HCT116 (cell line): ENCODE measurements at regions not wholly inside any gene's neighbourhood (a gene's known extent, or its start where the extent isn't known, plus 50 kb on each side); places are given as distances from the start of the nearest gene placed in this dataset.

Source experiments
- ATAC-seq: fragments of 200-7000 bp; cut with Tn5 transposase; 2 replicates; pipeline ENCODE4 v1.9.1; 2020; ENCODE audit warnings: mild to moderate bottlenecking, moderate library complexity
- BruUV-seq: library from RNA; stranded (reverse); fragments of 400-500 nt; replicated peaks from 2 replicates; lab custom pipeline; 2021; lab: Mats Ljungman, UMichigan
- CTCF ChIA-PET: fragments of 300-600 bp; sonication (Branson Sonifier 250); formaldehyde crosslinking; loops from one replicate; lab custom pipeline; 2021; ENCODE audit warnings: antibody characterized with exemption; lab: Charles Lee
- POLR2A ChIA-PET: fragments of 300-600, 350-600 bp; sonication (Branson Sonifier 250); formaldehyde crosslinking; loops from one replicate; lab custom pipeline; 2021; ENCODE audit warnings: antibody characterized with exemption; lab: Charles Lee
- RAD21 ChIA-PET, 2 experiments: fragments of 300-600 bp; sonication (Branson Sonifier 250); formaldehyde crosslinking; loops; one replicate each; lab custom pipeline; 2023; ENCODE audit warnings: low total read pairs in 2 of 2; ENCODE audit not compliant: uncharacterized antibody in 2 of 2, unreplicated experiment in 2 of 2, low non-redundant PET in 1 of 2; lab: Charles Lee
- DNase-seq: peaks from one replicate; pipeline ENCODE4 v3.0.0-alpha.2; 2010; ENCODE audit warnings: low read depth, low spot score
- H2AFZ ChIP-seq: fragments of 200-600 bp; shearing (Covaris generic), sonication (generic); 2 replicates; pipeline ENCODE4 v1.6.1; 2017; ENCODE audit warnings: low read depth, mixed run types, mixed read lengths, antibody characterized with exemption, low read length; ENCODE audit not compliant: poor library complexity, severe bottlenecking
- H3K27ac ChIP-seq: 2 replicates; pipeline ENCODE4 v1.5.1; 2012; ENCODE audit warnings: low read depth, low read length
- H3K27me3 ChIP-seq: fragments of 200-600 bp; sonication (generic); 2 replicates; pipeline ENCODE4 v1.6.1; 2016; ENCODE audit warnings: mixed run types, low read length, mixed read lengths; ENCODE audit not compliant: insufficient read depth
- H3K36me3 ChIP-seq, 2 experiments: fragments of 200-500 bp in 1 of 2; fragments of 200-600 bp in 1 of 2; sonication (Bioruptor generic) in 1 of 2; sonication (generic) in 1 of 2; 2 replicates each; pipeline versions ENCODE4 v1.5.1 to v1.6.1; 2014 to 2016; ENCODE audit warnings: low read length in 2 of 2, inconsistent platforms in 1 of 2, mixed read lengths in 1 of 2, mixed run types in 1 of 2; ENCODE audit not compliant: insufficient read depth in 2 of 2, control insufficient read depth in 1 of 2
- H3K4me1 ChIP-seq, 2 experiments: fragments of 200-600 bp in 1 of 2; sonication (generic) in 1 of 2; 2 replicates each; pipeline versions ENCODE4 v1.5.1 to v1.6.1; 2012 to 2017; ENCODE audit warnings: low read length in 2 of 2, inconsistent platforms in 1 of 2, mild to moderate bottlenecking in 1 of 2, mixed read lengths in 1 of 2, mixed run types in 1 of 2, moderate library complexity in 1 of 2; ENCODE audit not compliant: insufficient read depth in 2 of 2, control insufficient read depth in 1 of 2
- H3K4me2 ChIP-seq: fragments of 200-600 bp; sonication (generic); 2 replicates; pipeline ENCODE4 v1.6.1; 2017; ENCODE audit warnings: mixed run types, low read length, mixed read lengths
- H3K4me3 ChIP-seq, 2 experiments: fragments of 200-600 bp in 1 of 2; sonication (generic) in 1 of 2; replicated peaks in 1 of 2; 2 replicates each; pipeline ENCODE4 v1.5.1; 2011 to 2016; ENCODE audit warnings: low read length in 2 of 2, control low read depth in 1 of 2, low read depth in 1 of 2, mild to moderate bottlenecking in 1 of 2, mixed read lengths in 1 of 2, mixed run types in 1 of 2
- H3K79me2 ChIP-seq: fragments of 200-600 bp; sonication (generic); 2 replicates; pipeline ENCODE4 v1.6.1; 2017; ENCODE audit warnings: mild to moderate bottlenecking, mixed run types, low read length, moderate library complexity, mixed read lengths; ENCODE audit not compliant: insufficient read depth
- H3K9ac ChIP-seq: fragments of 200-600 bp; sonication (generic); 2 replicates; pipeline ENCODE4 v1.6.1; 2016; ENCODE audit warnings: low read length, mixed read lengths
- H3K9me2 ChIP-seq: fragments of 200-600 bp; sonication (generic), shearing (Covaris generic); 2 replicates; pipeline ENCODE4 v1.6.1; 2017; ENCODE audit warnings: mixed run types, mild to moderate bottlenecking, moderate library complexity; ENCODE audit not compliant: insufficient read depth
- H3K9me3 ChIP-seq, 2 experiments: fragments of 200-500 bp in 1 of 2; fragments of 200-600 bp in 1 of 2; sonication (Bioruptor generic) in 1 of 2; sonication (generic) in 1 of 2; 2 replicates each; pipeline ENCODE4 v1.6.1; 2014 to 2017; ENCODE audit warnings: low read length in 2 of 2, mixed read lengths in 2 of 2, inconsistent platforms in 1 of 2, low read depth in 1 of 2, mild to moderate bottlenecking in 1 of 2, mixed run types in 1 of 2, moderate library complexity in 1 of 2; ENCODE audit not compliant: control insufficient read depth in 1 of 2, insufficient read depth in 1 of 2
- H4K20me1 ChIP-seq: fragments of 200-600 bp; sonication (generic), shearing (Covaris generic); 2 replicates; pipeline ENCODE4 v1.6.1; 2017; ENCODE audit warnings: mixed run types, mild to moderate bottlenecking, moderate library complexity; ENCODE audit not compliant: insufficient read depth
- ATF3 ChIP-seq: IDR thresholded peaks from 2 replicates; pipeline ENCODE4 v1.6.1; 2012
- CEBPB ChIP-seq: IDR thresholded peaks from 2 replicates; pipeline ENCODE4 v1.6.1; 2012; ENCODE audit warnings: low read depth
- EGR1 ChIP-seq: IDR thresholded peaks from 2 replicates; pipeline ENCODE4 v1.6.1; 2012; ENCODE audit warnings: low read depth
- ELF1 ChIP-seq: IDR thresholded peaks from 2 replicates; pipeline ENCODE4 v1.6.1; 2012; ENCODE audit warnings: low read depth, borderline replicate concordance
- EZH2 ChIP-seq: fragments of 200-600 bp; sonication (generic); IDR thresholded peaks from 2 replicates; pipeline ENCODE4 v1.6.1; 2017; ENCODE audit warnings: antibody characterized with exemption, mixed run types
- EZH2phosphoT487 ChIP-seq: fragments of 200-600 bp; IDR thresholded peaks from 2 replicates; pipeline ENCODE4 v1.6.1; 2018; ENCODE audit warnings: antibody characterized with exemption, borderline replicate concordance
- FOSL1 ChIP-seq: IDR thresholded peaks from 2 replicates; pipeline ENCODE4 v1.6.1; 2012; ENCODE audit warnings: low read depth
- JUND ChIP-seq: IDR thresholded peaks from 2 replicates; pipeline ENCODE4 v1.6.1; 2012
- MAX ChIP-seq: IDR thresholded peaks from 2 replicates; pipeline ENCODE4 v1.6.1; 2012
- POLR2A ChIP-seq: IDR thresholded peaks from 2 replicates; pipeline ENCODE4 v1.7.0; 2011; ENCODE audit warnings: borderline replicate concordance; ENCODE audit not compliant: insufficient read depth, insufficient read length; ENCODE audit errors: extremely low read depth
- RAD21 ChIP-seq: IDR thresholded peaks from 2 replicates; pipeline ENCODE4 v1.6.1; 2012; ENCODE audit warnings: low read depth, mild to moderate bottlenecking
- SIN3A ChIP-seq: IDR thresholded peaks from 2 replicates; pipeline ENCODE4 v1.6.1; 2012; ENCODE audit warnings: low read depth
- SP1 ChIP-seq: IDR thresholded peaks from 2 replicates; pipeline ENCODE4 v1.6.1; 2012; ENCODE audit warnings: low read depth
- SRF ChIP-seq: IDR thresholded peaks from 2 replicates; pipeline ENCODE4 v1.6.1; 2012; ENCODE audit warnings: low read depth
- TCF7L2 ChIP-seq: IDR thresholded peaks from 2 replicates; pipeline ENCODE4 v1.7.0; 2011; ENCODE audit warnings: borderline replicate concordance, inconsistent platforms; ENCODE audit not compliant: insufficient read depth, insufficient read length; ENCODE audit errors: extremely low read depth
- YY1 ChIP-seq: IDR thresholded peaks from 2 replicates; pipeline ENCODE4 v1.6.1; 2011; ENCODE audit warnings: low read length, low read depth, moderate library complexity, mild to moderate bottlenecking; ENCODE audit not compliant: insufficient replicate concordance; ENCODE audit errors: extremely low read depth
- ZFX ChIP-seq: fragments of 450-650 bp; IDR thresholded peaks from 2 replicates; pipeline ENCODE4 v1.6.1; 2017
- ZNF274 ChIP-seq: fragments of 200-500 bp; sonication (Bioruptor generic); IDR thresholded peaks from 2 replicates; pipeline ENCODE4 v1.6.1; 2014; ENCODE audit warnings: mild to moderate bottlenecking, low read depth, low read length, inconsistent platforms
- intact Hi-C: fragments of 100-400 bp; cut with micrococcal nuclease; formaldehyde crosslinking; loops from 2 replicates; pipeline ENCODE4 v1.10.0; 2022
- TF ChIP-seq, protein P1 (sequence below), 3 experiments: fragments of 200-600 bp in 1 of 3; sonication (generic) in 1 of 3; IDR thresholded peaks in 2 of 3; conservative IDR thresholded peaks in 1 of 3; 2 replicates each; pipeline ENCODE4 v1.5.1; 2012 to 2017; ENCODE audit warnings: low read depth in 2 of 3, low read length in 2 of 3, antibody characterized with exemption in 1 of 3, borderline replicate concordance in 1 of 3, control low read depth in 1 of 3, mild to moderate bottlenecking in 1 of 3, mixed read lengths in 1 of 3, mixed run types in 1 of 3, moderate library complexity in 1 of 3; ENCODE audit not compliant: insufficient read depth in 1 of 3

- no peaks in the 10 kb centered on the region for H3K27me3 ChIP-seq
- no peak overlapping the region for H3K4me3 ChIP-seq
- TF ChIP-seq SIN3A (no peak), ELF1 (no peak), CEBPB (no peak), EGR1 (no peak), FOSL1 (no peak), YY1 (no peak), JUND (no peak), SRF (no peak), EZH2 (no peak), ATF3 (no peak), TCF7L2 (no peak), EZH2phosphoT487 (no peak), RAD21 (no peak), ZFX (no peak), MAX (no peak), POLR2A (no peak), SP1 (no peak), ZNF274 (no peak)
- TF ChIP-seq, protein P1, sequence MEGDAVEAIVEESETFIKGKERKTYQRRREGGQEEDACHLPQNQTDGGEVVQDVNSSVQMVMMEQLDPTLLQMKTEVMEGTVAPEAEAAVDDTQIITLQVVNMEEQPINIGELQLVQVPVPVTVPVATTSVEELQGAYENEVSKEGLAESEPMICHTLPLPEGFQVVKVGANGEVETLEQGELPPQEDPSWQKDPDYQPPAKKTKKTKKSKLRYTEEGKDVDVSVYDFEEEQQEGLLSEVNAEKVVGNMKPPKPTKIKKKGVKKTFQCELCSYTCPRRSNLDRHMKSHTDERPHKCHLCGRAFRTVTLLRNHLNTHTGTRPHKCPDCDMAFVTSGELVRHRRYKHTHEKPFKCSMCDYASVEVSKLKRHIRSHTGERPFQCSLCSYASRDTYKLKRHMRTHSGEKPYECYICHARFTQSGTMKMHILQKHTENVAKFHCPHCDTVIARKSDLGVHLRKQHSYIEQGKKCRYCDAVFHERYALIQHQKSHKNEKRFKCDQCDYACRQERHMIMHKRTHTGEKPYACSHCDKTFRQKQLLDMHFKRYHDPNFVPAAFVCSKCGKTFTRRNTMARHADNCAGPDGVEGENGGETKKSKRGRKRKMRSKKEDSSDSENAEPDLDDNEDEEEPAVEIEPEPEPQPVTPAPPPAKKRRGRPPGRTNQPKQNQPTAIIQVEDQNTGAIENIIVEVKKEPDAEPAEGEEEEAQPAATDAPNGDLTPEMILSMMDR (IDR thresholded peaks at IDR 0.05 in 2 of 3, conservative IDR thresholded peaks at IDR 0.05 in 1 of 3; ENCODE audit: borderline replicate concordance in 1 of 3, insufficient read depth in 1 of 3, low read depth in 2 of 3, low read length in 2 of 3), result no peak
- TF ChIP-seq, all 23 proteins: peak for 0
- Histone ChIP-seq H2AFZ (no peak overlapping the region), H4K20me1 (no peaks in the 10 kb centered on the region), H3K36me3 (no peaks in the 10 kb centered on the region), H3K4me1 (no peaks in the 10 kb centered on the region), H3K9ac (no peak overlapping the region), H3K9me3 (no peaks in the 10 kb centered on the region), H3K27ac (no peak overlapping the region), H3K79me2 (no peaks in the 10 kb centered on the region), H3K4me2 (no peak overlapping the region), H3K9me2 (no peaks in the 10 kb centered on the region)
- ChIA-PET RAD21 (no interaction called here), CTCF (no interaction called here), POLR2A (no interaction called here)
- no peak for ATAC-seq
- intact Hi-C loops, result no loop called here
- no peak for DNase-seq
- no TSS peak for BruUV-seq
Observed at GRCh38 chr18:30378097-30378496, 664.4 kb downstream of the DSC3 start.
